K562 (cell line): ENCODE measurements at regions not wholly inside any gene's neighbourhood (a gene's known extent, or its start where the extent isn't known, plus 50 kb on each side); places are given as distances from the start of the nearest gene placed in this dataset.

ENCODE experiments used
- ATAC-seq: fragments of 200-7000 bp; cut with Tn5 transposase; 3 replicates; pipeline ENCODE4 v1.9.1; 2020; ENCODE audit warnings: moderate library complexity
- BruUV-seq: library from RNA; stranded (reverse); fragments of 400-500 nt; replicated peaks from 2 replicates; lab custom pipeline; 2021; lab: Mats Ljungman, UMichigan
- CTCF ChIA-PET: fragments of 300-600 bp; formaldehyde crosslinking; extraction: SDS; loops from one replicate; lab custom pipeline; 2021; ENCODE audit warnings: low intra/inter-chr PET ratio; lab: Yijun Ruan, JAX
- POLR2A ChIA-PET: fragments of 300-600, 350-650 bp; sonication (Branson Sonifier 250); formaldehyde crosslinking; extraction: SDS; loops from one replicate; lab custom pipeline; 2021; ENCODE audit warnings: antibody characterized with exemption, inconsistent platforms; lab: Yijun Ruan, JAX
- DNase-seq, 4 experiments: peaks; one replicate each; pipeline versions ENCODE4 v3.0.0 to v3.0.0-alpha.2; 2011 to 2018; ENCODE audit warnings: low spot score in 3 of 4, mixed read lengths in 3 of 4; ENCODE audit errors: extremely low read depth in 1 of 4
- FAIRE-seq: peaks from 2 replicates; lab custom pipeline; 2011; peaks lifted over from hg19 to GRCh38; lab: Jason Lieb, UNC
- H2AFZ ChIP-seq: 2 replicates; pipeline ENCODE4 v1.6.0; 2011; ENCODE audit warnings: low read depth, low read length, control low read depth, inconsistent platforms
- H3K27ac ChIP-seq: fragments of 200-600 bp; 3 replicates; pipeline ENCODE4 v1.8.0; 2011; ENCODE audit warnings: low read depth, mild to moderate bottlenecking, control low read depth, inconsistent platforms, low read length, moderate library complexity, mixed read lengths; ENCODE audit errors: extremely low read depth
- H3K27me3 ChIP-seq, 2 experiments: fragments of 300-600 bp in 1 of 2; 2 replicates in 1 of 2; 3 replicates in 1 of 2; pipeline versions ENCODE4 v1.6.0 to v1.8.0; 2011; ENCODE audit warnings: inconsistent platforms in 2 of 2, low read length in 2 of 2, mild to moderate bottlenecking in 1 of 2, mixed read lengths in 1 of 2, moderate library complexity in 1 of 2; ENCODE audit not compliant: control insufficient read depth in 2 of 2, insufficient read depth in 2 of 2
- H3K36me3 ChIP-seq: fragments of 300-600 bp; 3 replicates; pipeline ENCODE4 v1.8.0; 2011; ENCODE audit warnings: mild to moderate bottlenecking, low read length, inconsistent platforms; ENCODE audit not compliant: control insufficient read depth, insufficient read depth
- H3K4me1 ChIP-seq, 2 experiments: fragments of 200-600 bp in 1 of 2; replicated peaks in 1 of 2; 2 replicates in 1 of 2; 3 replicates in 1 of 2; pipeline versions ENCODE4 v1.5.1 to v1.8.0; 2011; ENCODE audit warnings: inconsistent platforms in 2 of 2, low read length in 2 of 2, mild to moderate bottlenecking in 1 of 2, mixed read lengths in 1 of 2, moderate library complexity in 1 of 2; ENCODE audit not compliant: control insufficient read depth in 2 of 2, insufficient read depth in 2 of 2
- H3K4me2 ChIP-seq: 2 replicates; pipeline ENCODE4 v1.6.1; 2011; ENCODE audit warnings: low read length, control low read depth, inconsistent platforms, mixed read lengths; ENCODE audit not compliant: insufficient read depth
- H3K4me3 ChIP-seq: fragments of 200-600 bp; sonication (generic), shearing (Covaris generic); 2 replicates; pipeline ENCODE4 v1.5.1; 2016; ENCODE audit warnings: control low read depth, inconsistent platforms
- H3K79me2 ChIP-seq: fragments of 200-600 bp; 3 replicates; pipeline ENCODE4 v1.8.0; 2011; ENCODE audit warnings: low read length, inconsistent platforms; ENCODE audit not compliant: control insufficient read depth, insufficient read depth
- H3K9ac ChIP-seq, 2 experiments: 2 replicates each; pipeline versions ENCODE4 v1.6.0 to v1.6.1; 2011; ENCODE audit warnings: low read depth in 2 of 2, low read length in 2 of 2, control low read depth in 1 of 2, inconsistent platforms in 1 of 2, mild to moderate bottlenecking in 1 of 2, mixed read lengths in 1 of 2; ENCODE audit not compliant: insufficient read depth in 1 of 2
- H3K9me1 ChIP-seq: one replicate; pipeline ENCODE4 v1.6.0; 2011; ENCODE audit warnings: inconsistent platforms, mild to moderate bottlenecking, low read length, moderate library complexity; ENCODE audit not compliant: control insufficient read depth, insufficient read depth
- H3K9me3 ChIP-seq: replicated peaks from 2 replicates; pipeline ENCODE4 v1.5.1; 2011; ENCODE audit warnings: low read depth, low read length, inconsistent platforms; ENCODE audit not compliant: control insufficient read depth, insufficient read depth
- H4K20me1 ChIP-seq: replicated peaks from 2 replicates; pipeline ENCODE4 v1.6.1; 2011; ENCODE audit warnings: low read length, inconsistent platforms, mixed read lengths; ENCODE audit not compliant: control insufficient read depth, insufficient read depth
- KDM2B ChIP-seq: fragments of 250-450 bp; sonication (Bioruptor Pico); IDR thresholded peaks from 2 replicates; pipeline ENCODE4 v1.8.0; 2021; ENCODE audit warnings: mild to moderate bottlenecking, moderate library complexity
- NR4A1 ChIP-seq, 2 experiments: fragments of 250-450 bp in 1 of 2; fragments of 450-650 bp in 1 of 2; sonication (Bioruptor Pico) in 1 of 2; IDR thresholded peaks; 2 replicates each; pipeline versions ENCODE4 v1.4.0 to v1.6.1; 2016 to 2020; ENCODE audit warnings: mild to moderate bottlenecking in 2 of 2, missing compliant biosample characterization in 1 of 2, missing genetic modification characterization in 1 of 2, moderate library complexity in 1 of 2
- RBM15 ChIP-seq: fragments of 200-400 bp; formaldehyde crosslinking; IDR thresholded peaks from 2 replicates; pipeline ENCODE4 v1.6.1; 2018; ENCODE audit warnings: mild to moderate bottlenecking, low read length, moderate library complexity; ENCODE audit not compliant: insufficient read depth
- WGBS: fragments of 100-300 bp; shearing (Covaris generic); methylation state at CpG from one replicate; pipeline ENCODE4 v1.1.6; 2016; ENCODE audit warnings: low coverage, mixed read lengths; ENCODE audit not compliant: insufficient coverage; ENCODE audit errors: missing lambda C conversion rate; 5-methylcytosine and 5-hydroxymethylcytosine counted together
- in situ Hi-C: fragments of 300-500 bp; cut with MboI; formaldehyde crosslinking; loops from 4 replicates; pipeline ENCODE4 v1.15.0; 2018; ENCODE audit warnings: inconsistent platforms, mixed read lengths
- intact Hi-C: fragments of 100-400 bp; cut with micrococcal nuclease; formaldehyde crosslinking; loops from 2 replicates; pipeline ENCODE4 v1.14.2; 2022
- TF ChIP-seq, protein P1 (sequence below): fragments of 250-450 bp; sonication (Bioruptor Pico); IDR thresholded peaks from 2 replicates; pipeline ENCODE4 v1.8.0; 2022; ENCODE audit warnings: moderate library complexity, mild to moderate bottlenecking, inconsistent platforms
- TF ChIP-seq, protein P2 (sequence below), 2 experiments: fragments of 450-650 bp in 1 of 2; sonication (generic) in 1 of 2; formaldehyde crosslinking; conservative IDR thresholded peaks; 2 replicates each; pipeline versions ENCODE4 v1.4.0 to v1.8.1; 2020 to 2022; ENCODE audit warnings: mild to moderate bottlenecking in 1 of 2, missing genetic modification reagents in 1 of 2
- TF ChIP-seq, protein P3 (sequence below): sonication (generic); formaldehyde crosslinking; IDR thresholded peaks from 2 replicates; pipeline ENCODE4 v1.8.0; 2023; ENCODE audit warnings: mild to moderate bottlenecking, missing genetic modification reagents
- TF ChIP-seq, protein P4 (sequence below): fragments of 250-450 bp; sonication (Bioruptor Pico); IDR thresholded peaks from 2 replicates; pipeline ENCODE4 v1.5.1; 2021; ENCODE audit warnings: mild to moderate bottlenecking
- TF ChIP-seq, protein P5 (sequence below): IDR thresholded peaks from 3 replicates; pipeline ENCODE4 v1.6.1; 2011; ENCODE audit warnings: borderline replicate concordance, mild to moderate bottlenecking; ENCODE audit not compliant: insufficient read length, insufficient read depth

DNA sequence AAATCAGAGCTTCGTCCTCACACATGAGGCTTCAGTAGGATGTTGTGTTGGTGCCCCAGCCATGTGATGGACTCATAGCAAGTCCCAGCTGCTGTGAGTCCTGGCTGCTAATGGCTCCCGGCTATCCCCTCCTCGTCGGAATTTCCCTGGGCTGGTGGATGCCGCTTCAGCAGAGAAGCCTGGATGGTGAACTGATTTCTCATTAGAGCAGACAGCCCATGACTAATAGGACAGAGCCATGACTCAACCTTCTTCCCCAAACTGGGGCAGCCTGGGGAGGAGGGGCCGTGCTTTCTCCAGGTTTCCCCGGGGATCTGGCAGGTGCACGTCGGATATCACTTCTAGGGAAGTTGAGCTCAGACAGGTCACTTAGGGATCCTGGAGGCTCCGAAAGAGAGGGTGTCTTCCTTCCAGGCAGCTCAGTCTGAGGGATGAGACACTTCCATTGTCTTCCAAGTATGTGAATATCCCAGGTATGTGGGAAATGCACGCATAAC is 112.7 kb downstream of the ASMT start:
- intact Hi-C loops, result no loop called here
- Histone ChIP-seq H3K4me2 (no peak overlapping the region), H3K9me3 (no peaks in the 10 kb centered on the region), H4K20me1 (no peaks in the 10 kb centered on the region), H3K9ac (no peak overlapping the region), H3K79me2 (no peaks in the 10 kb centered on the region), H3K4me1 (no peaks in the 10 kb centered on the region), H3K27ac (no peak overlapping the region), H3K9me1 (no peaks in the 10 kb centered on the region), H3K36me3 (no peaks in the 10 kb centered on the region), H2AFZ (no peak overlapping the region), H3K4me3 (no peak overlapping the region), H3K27me3 (no peaks in the 10 kb centered on the region; a peak in 1 of 5 replicates)
- FAIRE-seq, result no peak
- CTCF ChIA-PET, result no interaction called here
- DNase-seq, result no peak
- no peak for TF ChIP-seq KDM2B
- TF ChIP-seq, protein P1, sequence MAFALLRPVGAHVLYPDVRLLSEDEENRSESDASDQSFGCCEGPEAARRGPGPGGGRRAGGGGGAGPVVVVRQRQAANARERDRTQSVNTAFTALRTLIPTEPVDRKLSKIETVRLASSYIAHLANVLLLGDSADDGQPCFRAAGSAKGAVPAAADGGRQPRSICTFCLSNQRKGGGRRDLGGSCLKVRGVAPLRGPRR (CRISPR knock-in tag), result no peak
- TF ChIP-seq RBM15, result no peak
- TF ChIP-seq, protein P2, sequence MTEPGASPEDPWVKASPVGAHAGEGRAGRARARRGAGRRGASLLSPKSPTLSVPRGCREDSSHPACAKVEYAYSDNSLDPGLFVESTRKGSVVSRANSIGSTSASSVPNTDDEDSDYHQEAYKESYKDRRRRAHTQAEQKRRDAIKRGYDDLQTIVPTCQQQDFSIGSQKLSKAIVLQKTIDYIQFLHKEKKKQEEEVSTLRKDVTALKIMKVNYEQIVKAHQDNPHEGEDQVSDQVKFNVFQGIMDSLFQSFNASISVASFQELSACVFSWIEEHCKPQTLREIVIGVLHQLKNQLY (CRISPR knock-in tag; conservative IDR thresholded peaks at IDR 0.05), result no peak
- TF ChIP-seq, protein P3, sequence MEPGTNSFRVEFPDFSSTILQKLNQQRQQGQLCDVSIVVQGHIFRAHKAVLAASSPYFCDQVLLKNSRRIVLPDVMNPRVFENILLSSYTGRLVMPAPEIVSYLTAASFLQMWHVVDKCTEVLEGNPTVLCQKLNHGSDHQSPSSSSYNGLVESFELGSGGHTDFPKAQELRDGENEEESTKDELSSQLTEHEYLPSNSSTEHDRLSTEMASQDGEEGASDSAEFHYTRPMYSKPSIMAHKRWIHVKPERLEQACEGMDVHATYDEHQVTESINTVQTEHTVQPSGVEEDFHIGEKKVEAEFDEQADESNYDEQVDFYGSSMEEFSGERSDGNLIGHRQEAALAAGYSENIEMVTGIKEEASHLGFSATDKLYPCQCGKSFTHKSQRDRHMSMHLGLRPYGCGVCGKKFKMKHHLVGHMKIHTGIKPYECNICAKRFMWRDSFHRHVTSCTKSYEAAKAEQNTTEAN (CRISPR knock-in tag), result no peak
- TF ChIP-seq, protein P4, sequence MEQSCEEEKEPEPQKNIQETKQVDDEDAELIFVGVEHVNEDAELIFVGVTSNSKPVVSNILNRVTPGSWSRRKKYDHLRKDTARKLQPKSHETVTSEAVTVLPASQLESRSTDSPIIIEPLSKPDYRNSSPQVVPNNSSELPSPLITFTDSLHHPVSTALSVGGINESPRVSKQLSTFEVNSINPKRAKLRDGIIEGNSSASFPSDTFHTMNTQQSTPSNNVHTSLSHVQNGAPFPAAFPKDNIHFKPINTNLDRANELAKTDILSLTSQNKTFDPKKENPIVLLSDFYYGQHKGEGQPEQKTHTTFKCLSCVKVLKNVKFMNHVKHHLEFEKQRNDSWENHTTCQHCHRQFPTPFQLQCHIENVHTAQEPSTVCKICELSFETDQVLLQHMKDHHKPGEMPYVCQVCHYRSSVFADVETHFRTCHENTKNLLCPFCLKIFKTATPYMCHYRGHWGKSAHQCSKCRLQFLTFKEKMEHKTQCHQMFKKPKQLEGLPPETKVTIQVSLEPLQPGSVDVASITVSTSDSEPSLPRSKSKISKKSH (CRISPR knock-in tag), result no peak
- no peak for TF ChIP-seq NR4A1 (CRISPR knock-in tag; IDR thresholded peaks at IDR 0.05)
- no peak for TF ChIP-seq NR4A1 (tag; IDR thresholded peaks at IDR 0.05)
- TF ChIP-seq, protein P5, sequence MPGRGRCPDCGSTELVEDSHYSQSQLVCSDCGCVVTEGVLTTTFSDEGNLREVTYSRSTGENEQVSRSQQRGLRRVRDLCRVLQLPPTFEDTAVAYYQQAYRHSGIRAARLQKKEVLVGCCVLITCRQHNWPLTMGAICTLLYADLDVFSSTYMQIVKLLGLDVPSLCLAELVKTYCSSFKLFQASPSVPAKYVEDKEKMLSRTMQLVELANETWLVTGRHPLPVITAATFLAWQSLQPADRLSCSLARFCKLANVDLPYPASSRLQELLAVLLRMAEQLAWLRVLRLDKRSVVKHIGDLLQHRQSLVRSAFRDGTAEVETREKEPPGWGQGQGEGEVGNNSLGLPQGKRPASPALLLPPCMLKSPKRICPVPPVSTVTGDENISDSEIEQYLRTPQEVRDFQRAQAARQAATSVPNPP, result no peak
- no TSS peak for BruUV-seq
- no peak for ATAC-seq
- POLR2A ChIA-PET, result no interaction called here
- WGBS, result 8% methylated on average over 6 of the region's 11 CpGs
- in situ Hi-C loops, result no loop called here
